Ovary (tissue), 7 donors: ENCODE measurements at regions not wholly inside any gene's neighbourhood (a gene's known extent, or its start where the extent isn't known, plus 50 kb on each side); places are given as distances from the start of the nearest gene placed in this dataset.

Experiments used
- DNase-seq, 5 donors: peaks; one replicate each; pipeline ENCODE4 v3.0.0-alpha.2; 2019 to 2020
- H3K27ac ChIP-seq, 2 donors: fragments of 200-600 bp; one replicate each; pipeline versions ENCODE4 v1.5.1 to v1.8.0; 2019 to 2022
- H3K27me3 ChIP-seq: fragments of 200-600 bp; one replicate; pipeline ENCODE4 v1.8.0; 2022
- H3K36me3 ChIP-seq: fragments of 200-600 bp; sonication (generic); one replicate; pipeline ENCODE4 v1.5.1; 2019
- H3K4me1 ChIP-seq: one replicate; pipeline ENCODE4 v1.8.1; 2013; ENCODE audit warnings: mild to moderate bottlenecking, moderate library complexity; ENCODE audit not compliant: insufficient read depth
- H3K4me3 ChIP-seq: fragments of 200-600 bp; sonication (generic); one replicate; pipeline ENCODE4 v1.5.1; 2017
- H3K9me3 ChIP-seq, 2 donors: fragments of 200-600 bp in 1 of 2; sonication (generic) in 1 of 2; one replicate each; pipeline versions ENCODE4 v1.5.1 to v1.8.1; 2013 to 2019; ENCODE audit warnings: mild to moderate bottlenecking in 1 of 2, moderate library complexity in 1 of 2
- CTCF ChIP-seq, 3 donors: fragments of 450-650 bp in 2 of 3; fragments of 200-600 bp in 1 of 3; IDR thresholded peaks; one replicate each; pipeline versions ENCODE4 v1.5.1 to v1.8.0; 2016 to 2022; ENCODE audit warnings: antibody characterized with exemption in 3 of 3, mild to moderate bottlenecking in 1 of 3
- EP300 ChIP-seq: sonication (generic); formaldehyde crosslinking; IDR thresholded peaks from one replicate; pipeline ENCODE4 v1.6.1; 2017; ENCODE audit warnings: antibody characterized with exemption
- POLR2A ChIP-seq: fragments of 450-650 bp; IDR thresholded peaks from one replicate; pipeline ENCODE4 v1.6.1; 2017; ENCODE audit warnings: antibody characterized with exemption, mild to moderate bottlenecking, moderate library complexity
- WGBS, 3 donors: extraction: QIAGEN DNeasy Blood & Tissue Kit in 1 of 3; methylation state at CpG; one replicate each; pipeline versions ENCODE4 v1.1.5 to v1.1.7; 2013 to 2017; 5-methylcytosine and 5-hydroxymethylcytosine counted together
- intact Hi-C, 4 donors: fragments of 100-400 bp; cut with DNase I; formaldehyde crosslinking; loops; one replicate each; pipeline versions ENCODE4 v1.11.0 to v1.15.1; 2022 to 2023
- donor health status: DM: no; HTN: no; CAD: no; lungs with moderate emphysema.
- donor health status: DM: no; HTN: no; CAD: no.
- donor health status: Bipolar disorder and iron deficiency.
- donor health status: DM: no; HTN: no; CAD: no.
- donor health status: DM: yes; HTN: yes; CAD: no.

DNA sequence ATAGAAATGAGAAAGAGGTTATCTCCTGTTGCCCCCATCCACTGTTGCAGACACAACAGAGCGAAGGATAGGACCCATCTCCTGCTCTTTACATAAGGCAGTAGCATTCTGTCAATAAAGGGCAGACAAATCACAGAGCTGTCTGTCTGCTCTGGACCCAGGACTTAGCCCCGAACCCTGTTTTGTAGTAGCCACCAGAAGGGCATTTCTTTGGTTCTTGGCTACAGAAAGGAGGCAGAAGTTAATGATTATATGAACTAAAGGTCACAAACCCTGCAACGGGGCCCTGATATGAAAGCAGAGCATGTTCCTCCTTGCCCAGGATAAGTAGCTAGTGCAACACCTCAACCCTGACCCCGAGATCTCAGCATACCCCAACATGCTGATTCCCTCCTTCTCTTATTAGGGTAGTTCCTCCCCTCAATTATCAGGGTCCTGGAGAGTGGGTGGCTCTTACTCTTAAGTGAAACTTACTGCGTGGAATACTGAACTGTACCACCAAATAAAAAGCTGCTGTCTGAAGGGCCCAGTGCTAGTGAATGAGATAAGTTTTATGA is 680.4 kb upstream of the SPRY2 start:
- H3K4me3 ChIP-seq: no peak overlapping the region
- WGBS, 3 donors: 82 to 90% (median 82%) methylated on average over 5 of the region's 5 CpGs
- H3K27me3 ChIP-seq: no peaks in the 10 kb centered on the region
- H3K27ac ChIP-seq: no peak overlapping the region
- no peaks in the 10 kb centered on the region for H3K36me3 ChIP-seq
- no peak for DNase-seq
- no peaks in the 10 kb centered on the region for H3K9me3 ChIP-seq
- H3K4me1 ChIP-seq: no peaks in the 10 kb centered on the region
- intact Hi-C loops: no loop called here
- TF ChIP-seq POLR2A (no peak), CTCF (IDR thresholded peaks at IDR 0.05) (no peak), EP300 (no peak)

GRCh38 chr13:81020010-81020409 is 679.1 kb upstream of the SPRY2 start:
- TF ChIP-seq POLR2A (no peak), EP300 (no peak), CTCF (IDR thresholded peaks at IDR 0.05) (no peak)
- no peaks in the 10 kb centered on the region for H3K4me1 ChIP-seq
- 68 to 80% (median 76%) methylated on average over 2 of the region's 2 CpGs for WGBS, 3 donors
- DNase-seq: no peak
- H3K4me3 ChIP-seq: no peak overlapping the region
- H3K27ac ChIP-seq: no peak overlapping the region
- H3K27me3 ChIP-seq: no peaks in the 10 kb centered on the region
- intact Hi-C loops: no loop called here
- H3K36me3 ChIP-seq: no peaks in the 10 kb centered on the region
- no peaks in the 10 kb centered on the region for H3K9me3 ChIP-seq

- DNase-seq: no peak
- Histone ChIP-seq H3K27me3 (no peaks in the 10 kb centered on the region), H3K9me3 (no peaks in the 10 kb centered on the region), H3K27ac (no peak overlapping the region), H3K4me3 (no peak overlapping the region), H3K36me3 (no peaks in the 10 kb centered on the region), H3K4me1 (no peaks in the 10 kb centered on the region)
- 44 to 59% (median 46%) methylated on average over 3 of the region's 3 CpGs for WGBS, 3 donors
- intact Hi-C loops: no loop called here
- TF ChIP-seq CTCF (IDR thresholded peaks at IDR 0.05) (no peak), EP300 (no peak), POLR2A (no peak)
Measured at GRCh38 chr13:81018936-81019335, 678.0 kb upstream of the SPRY2 start.

- H3K27ac ChIP-seq: no peak overlapping the region
- H3K9me3 ChIP-seq: no peaks in the 10 kb centered on the region
- H3K4me1 ChIP-seq: no peaks in the 10 kb centered on the region
- no peak for TF ChIP-seq POLR2A
- no peak for TF ChIP-seq EP300
- no peak for TF ChIP-seq CTCF (IDR thresholded peaks at IDR 0.05)
- intact Hi-C loops: no loop called here
- H3K36me3 ChIP-seq: no peaks in the 10 kb centered on the region
- WGBS, 3 donors: 19 to 27% (median 20%) methylated on average over 4 of the region's 4 CpGs
- DNase-seq: no peak
- no peaks in the 10 kb centered on the region for H3K27me3 ChIP-seq
- no peak overlapping the region for H3K4me3 ChIP-seq
Measured at GRCh38 chr13:81017513-81018152, 676.7 kb upstream of the SPRY2 start.
